ENCODE measurements at regions not wholly inside any gene's neighbourhood (a gene's known extent, or its start where the extent isn't known, plus 50 kb on each side); places are given as distances from the start of the nearest gene placed in this dataset.
A peak's percentile ranks its signal among the peaks of the same experiment; 100 is the strongest.

GRCh38 chr6:25050356-25050755 lies 114.6 kb upstream of the RIPOR2 start:
- peak overlapping the region in 1 of 2 donors; percentile 21 for H3K27ac ChIP-seq (ENCODE audit: low read depth in 2 of 2, low read length in 2 of 2)

GRCh38 chr6:25051083-25051482 lies 115.3 kb upstream of the RIPOR2 start:
- Histone ChIP-seq H3K36me3 (ENCODE audit: control insufficient read depth in 2 of 2, insufficient read depth in 2 of 2, low read length in 2 of 2) (no peaks in the 10 kb centered on the region), H3K4me3 (ENCODE audit: low read length in 2 of 2) (no peak overlapping the region), H3K4me1 (ENCODE audit: control insufficient read depth in 2 of 2, insufficient read depth in 2 of 2, low read length in 2 of 2) (peaks cover 5 to 11% of the 10 kb centered on the region in 2 donors), H3K9me3 (ENCODE audit: control insufficient read depth in 2 of 2, low read length in 2 of 2) (no peaks in the 10 kb centered on the region), H3K27me3 (ENCODE audit: control insufficient read depth in 2 of 2, insufficient read depth in 2 of 2, low read length in 2 of 2) (no peaks in the 10 kb centered on the region), H3K27ac (ENCODE audit: low read depth in 2 of 2, low read length in 2 of 2) (no peak overlapping the region), H3K9ac (ENCODE audit: low read depth in 1 of 2, low read length in 2 of 2) (no peak overlapping the region)

More at GRCh38 chr6:25050356-25050755, 114.6 kb upstream of the RIPOR2 start:
- H3K36me3 ChIP-seq (ENCODE audit: control insufficient read depth in 2 of 2, insufficient read depth in 2 of 2, low read length in 2 of 2), result no peaks in the 10 kb centered on the region
- no peaks in the 10 kb centered on the region for H3K27me3 ChIP-seq (ENCODE audit: control insufficient read depth in 2 of 2, insufficient read depth in 2 of 2, low read length in 2 of 2)
- no peak overlapping the region for H3K9ac ChIP-seq (ENCODE audit: low read depth in 1 of 2, low read length in 2 of 2)
- H3K9me3 ChIP-seq (ENCODE audit: control insufficient read depth in 2 of 2, low read length in 2 of 2), result no peaks in the 10 kb centered on the region
- H3K4me3 ChIP-seq (ENCODE audit: low read length in 2 of 2), result no peak overlapping the region
- peaks cover 5 to 11% of the 10 kb centered on the region in 2 donors for H3K4me1 ChIP-seq (ENCODE audit: control insufficient read depth in 2 of 2, insufficient read depth in 2 of 2, low read length in 2 of 2)

GRCh38 chr6:25052181-25052580 lies 116.4 kb upstream of the RIPOR2 start:
- Histone ChIP-seq H3K9me3 (ENCODE audit: control insufficient read depth in 2 of 2, low read length in 2 of 2) (no peaks in the 10 kb centered on the region), H3K27ac (ENCODE audit: low read depth in 2 of 2, low read length in 2 of 2) (no peak overlapping the region), H3K4me3 (ENCODE audit: low read length in 2 of 2) (no peak overlapping the region), H3K9ac (ENCODE audit: low read depth in 1 of 2, low read length in 2 of 2) (no peak overlapping the region), H3K36me3 (ENCODE audit: control insufficient read depth in 2 of 2, insufficient read depth in 2 of 2, low read length in 2 of 2) (no peaks in the 10 kb centered on the region), H3K4me1 (ENCODE audit: control insufficient read depth in 2 of 2, insufficient read depth in 2 of 2, low read length in 2 of 2) (peaks cover 5 to 11% of the 10 kb centered on the region in 2 donors), H3K27me3 (ENCODE audit: control insufficient read depth in 2 of 2, insufficient read depth in 2 of 2, low read length in 2 of 2) (no peaks in the 10 kb centered on the region)

- Histone ChIP-seq H3K9ac (ENCODE audit: low read depth in 1 of 2, low read length in 2 of 2) (no peak overlapping the region), H3K27ac (ENCODE audit: low read depth in 2 of 2, low read length in 2 of 2) (no peak overlapping the region), H3K4me1 (ENCODE audit: control insufficient read depth in 2 of 2, insufficient read depth in 2 of 2, low read length in 2 of 2) (peaks cover 5 to 11% of the 10 kb centered on the region in 2 donors), H3K36me3 (ENCODE audit: control insufficient read depth in 2 of 2, insufficient read depth in 2 of 2, low read length in 2 of 2) (no peaks in the 10 kb centered on the region), H3K4me3 (ENCODE audit: low read length in 2 of 2) (no peak overlapping the region), H3K27me3 (ENCODE audit: control insufficient read depth in 2 of 2, insufficient read depth in 2 of 2, low read length in 2 of 2) (no peaks in the 10 kb centered on the region), H3K9me3 (ENCODE audit: control insufficient read depth in 2 of 2, low read length in 2 of 2) (no peaks in the 10 kb centered on the region)
Measured at GRCh38 chr6:25053875-25054371, 118.2 kb upstream of the RIPOR2 start.

- H3K27ac ChIP-seq (ENCODE audit: low read depth in 2 of 2, low read length in 2 of 2), result no peak overlapping the region
- no peak overlapping the region for H3K9ac ChIP-seq (ENCODE audit: low read depth in 1 of 2, low read length in 2 of 2)
- no peak overlapping the region for H3K4me3 ChIP-seq (ENCODE audit: low read length in 2 of 2)
- no peaks in the 10 kb centered on the region for H3K36me3 ChIP-seq (ENCODE audit: control insufficient read depth in 2 of 2, insufficient read depth in 2 of 2, low read length in 2 of 2)
- peaks cover 5 to 11% of the 10 kb centered on the region in 2 donors for H3K4me1 ChIP-seq (ENCODE audit: control insufficient read depth in 2 of 2, insufficient read depth in 2 of 2, low read length in 2 of 2)
- no peaks in the 10 kb centered on the region for H3K27me3 ChIP-seq (ENCODE audit: control insufficient read depth in 2 of 2, insufficient read depth in 2 of 2, low read length in 2 of 2)
- H3K9me3 ChIP-seq (ENCODE audit: control insufficient read depth in 2 of 2, low read length in 2 of 2), result no peaks in the 10 kb centered on the region
Measured at GRCh38 chr6:25054469-25054868, 118.7 kb upstream of the RIPOR2 start.

- peaks cover 0 to 2% of the 10 kb centered on the region in 2 donors for H3K4me1 ChIP-seq (ENCODE audit: control insufficient read depth in 2 of 2, insufficient read depth in 2 of 2, low read length in 2 of 2)
- no peaks in the 10 kb centered on the region for H3K27me3 ChIP-seq (ENCODE audit: control insufficient read depth in 2 of 2, insufficient read depth in 2 of 2, low read length in 2 of 2)
- H3K27ac ChIP-seq (ENCODE audit: low read depth in 2 of 2, low read length in 2 of 2), result no peak overlapping the region
Measured at GRCh38 chr6:25056130-25056529, 120.4 kb upstream of the RIPOR2 start.

GRCh38 chr6:25057111-25057905 lies 121.5 kb upstream of the RIPOR2 start:
- Histone ChIP-seq H3K36me3 (ENCODE audit: control insufficient read depth in 2 of 2, insufficient read depth in 2 of 2, low read length in 2 of 2) (no peaks in the 10 kb centered on the region), H3K9ac (ENCODE audit: low read depth in 1 of 2, low read length in 2 of 2) (no peak overlapping the region), H3K27me3 (ENCODE audit: control insufficient read depth in 2 of 2, insufficient read depth in 2 of 2, low read length in 2 of 2) (no peaks in the 10 kb centered on the region), H3K4me3 (ENCODE audit: low read length in 2 of 2) (no peak overlapping the region), H3K27ac (ENCODE audit: low read depth in 2 of 2, low read length in 2 of 2) (no peak overlapping the region), H3K4me1 (ENCODE audit: control insufficient read depth in 2 of 2, insufficient read depth in 2 of 2, low read length in 2 of 2) (no peaks in the 10 kb centered on the region), H3K9me3 (ENCODE audit: control insufficient read depth in 2 of 2, low read length in 2 of 2) (no peaks in the 10 kb centered on the region)

More at GRCh38 chr6:25056130-25056529, 120.4 kb upstream of the RIPOR2 start:
- Histone ChIP-seq H3K9me3 (ENCODE audit: control insufficient read depth in 2 of 2, low read length in 2 of 2) (no peaks in the 10 kb centered on the region), H3K36me3 (ENCODE audit: control insufficient read depth in 2 of 2, insufficient read depth in 2 of 2, low read length in 2 of 2) (no peaks in the 10 kb centered on the region), H3K4me3 (ENCODE audit: low read length in 2 of 2) (no peak overlapping the region), H3K9ac (ENCODE audit: low read depth in 1 of 2, low read length in 2 of 2) (no peak overlapping the region)

- Histone ChIP-seq H3K4me1 (ENCODE audit: control insufficient read depth in 2 of 2, insufficient read depth in 2 of 2, low read length in 2 of 2) (no peaks in the 10 kb centered on the region), H3K9ac (ENCODE audit: low read depth in 1 of 2, low read length in 2 of 2) (no peak overlapping the region), H3K9me3 (ENCODE audit: control insufficient read depth in 2 of 2, low read length in 2 of 2) (no peaks in the 10 kb centered on the region), H3K36me3 (ENCODE audit: control insufficient read depth in 2 of 2, insufficient read depth in 2 of 2, low read length in 2 of 2) (no peaks in the 10 kb centered on the region), H3K27me3 (ENCODE audit: control insufficient read depth in 2 of 2, insufficient read depth in 2 of 2, low read length in 2 of 2) (no peaks in the 10 kb centered on the region), H3K27ac (ENCODE audit: low read depth in 2 of 2, low read length in 2 of 2) (no peak overlapping the region), H3K4me3 (ENCODE audit: low read length in 2 of 2) (no peak overlapping the region)
Measured at GRCh38 chr6:25058441-25058840, 122.7 kb upstream of the RIPOR2 start.

GRCh38 chr6:25058941-25059340 lies 123.2 kb upstream of the RIPOR2 start:
- Histone ChIP-seq H3K9me3 (ENCODE audit: control insufficient read depth in 2 of 2, low read length in 2 of 2) (no peaks in the 10 kb centered on the region), H3K36me3 (ENCODE audit: control insufficient read depth in 2 of 2, insufficient read depth in 2 of 2, low read length in 2 of 2) (no peaks in the 10 kb centered on the region), H3K9ac (ENCODE audit: low read depth in 1 of 2, low read length in 2 of 2) (no peak overlapping the region), H3K27ac (ENCODE audit: low read depth in 2 of 2, low read length in 2 of 2) (no peak overlapping the region), H3K4me3 (ENCODE audit: low read length in 2 of 2) (no peak overlapping the region), H3K27me3 (ENCODE audit: control insufficient read depth in 2 of 2, insufficient read depth in 2 of 2, low read length in 2 of 2) (no peaks in the 10 kb centered on the region), H3K4me1 (ENCODE audit: control insufficient read depth in 2 of 2, insufficient read depth in 2 of 2, low read length in 2 of 2) (no peaks in the 10 kb centered on the region)

- H3K9me3 ChIP-seq (ENCODE audit: control insufficient read depth in 2 of 2, low read length in 2 of 2), result no peaks in the 10 kb centered on the region
- no peaks in the 10 kb centered on the region for H3K36me3 ChIP-seq (ENCODE audit: control insufficient read depth in 2 of 2, insufficient read depth in 2 of 2, low read length in 2 of 2)
- H3K4me1 ChIP-seq (ENCODE audit: control insufficient read depth in 2 of 2, insufficient read depth in 2 of 2, low read length in 2 of 2), result no peaks in the 10 kb centered on the region
- no peak overlapping the region for H3K27ac ChIP-seq (ENCODE audit: low read depth in 2 of 2, low read length in 2 of 2)
- no peak overlapping the region for H3K9ac ChIP-seq (ENCODE audit: low read depth in 1 of 2, low read length in 2 of 2)
- H3K4me3 ChIP-seq (ENCODE audit: low read length in 2 of 2), result no peak overlapping the region
- peaks cover 0 to 5% of the 10 kb centered on the region in 2 donors for H3K27me3 ChIP-seq (ENCODE audit: control insufficient read depth in 2 of 2, insufficient read depth in 2 of 2, low read length in 2 of 2)
Measured at GRCh38 chr6:25060522-25060921, 124.8 kb upstream of the RIPOR2 start.

All from mucosa of rectum (tissue), 2 donors.